Pancreas (tissue), 10 donors: ENCODE measurements at regions not wholly inside any gene's neighbourhood (a gene's known extent, or its start where the extent isn't known, plus 50 kb on each side); places are given as distances from the start of the nearest gene placed in this dataset.
A peak's percentile ranks its signal among the peaks of the same experiment; 100 is the strongest.

Experiments used
- ATAC-seq, 4 donors: fragments of 200-7000 bp; cut with Tn5 transposase; one replicate each; pipeline versions ENCODE4 v1.8.0 to v1.9.1; 2020; ENCODE audit warnings: mild to moderate bottlenecking in 4 of 4, moderate library complexity in 4 of 4
- DNase-seq, 6 donors: peaks; one replicate each; pipeline ENCODE4 v3.0.0-alpha.2; 2020
- FAIRE-seq: peaks from 2 replicates; lab custom pipeline; 2012; peaks lifted over from hg19 to GRCh38; lab: Jason Lieb, UNC
- H3K27ac ChIP-seq, 4 donors: fragments of 200-600 bp; sonication (generic); 1 replicate in 3 of 4; 2 replicates in 1 of 4; pipeline versions ENCODE4 v1.5.0 to v1.8.0; 2020
- H3K27me3 ChIP-seq, 4 donors: fragments of 200-600 bp; one replicate each; pipeline ENCODE4 v1.8.0; 2021
- H3K36me3 ChIP-seq, 3 donors: fragments of 200-600 bp; sonication (generic) in 1 of 3; one replicate each; pipeline versions ENCODE4 v1.5.0 to v1.8.0; 2020 to 2021
- H3K4me1 ChIP-seq, 3 donors: fragments of 200-600 bp; one replicate each; pipeline ENCODE4 v1.8.0; 2021
- H3K4me3 ChIP-seq, 4 donors: fragments of 200-600 bp; sonication (generic) in 2 of 4; one replicate each; pipeline versions ENCODE4 v1.5.0 to v1.8.0; 2020 to 2021
- H3K9me3 ChIP-seq, 4 donors: fragments of 200-600 bp; one replicate each; pipeline ENCODE4 v1.8.0; 2021
- CTCF ChIP-seq, 4 donors: fragments of 200-600 bp; sonication (generic) in 3 of 4; IDR thresholded peaks; one replicate each; pipeline versions ENCODE4 v1.5.0 to v1.8.0; 2021; ENCODE audit warnings: antibody characterized with exemption in 4 of 4
- WGBS, 2 donors: extraction: QIAGEN DNeasy Blood & Tissue Kit; methylation state at CpG; one replicate each; pipeline ENCODE4 v1.1.7; 2013; 5-methylcytosine and 5-hydroxymethylcytosine counted together
- intact Hi-C, 3 donors: fragments of 100-400 bp; cut with DNase I; formaldehyde crosslinking; loops; one replicate each; pipeline versions ENCODE4 v1.11.1 to v1.14.2; 2022
- donor health status: healthy with polysubstance abuse.
- donor health status: DM: no; HTN: no; CAD: no; lungs with moderate emphysema.
- donor health status: DM: no; HTN: no; CAD: no.
- donor health status: control.
- donor health status: control.
- donor health status: Bipolar disorder and iron deficiency.
- donor health status: DM: yes; HTN: yes; CAD: no.
- donor health status: DM: no; HTN: no; CAD: no.
- donor health status: DM: no; HTN: no; CAD: no.
- donor health status: DM: yes; HTN: yes; CAD: no.

GRCh38 chr20:6605055-6605935, 162.2 kb upstream of the BMP2 start:
- Histone ChIP-seq H3K27me3 (no peaks in the 10 kb centered on the region), H3K4me1 (no peaks in the 10 kb centered on the region), H3K36me3 (no peaks in the 10 kb centered on the region), H3K9me3 (no peaks in the 10 kb centered on the region), H3K4me3 (no peak overlapping the region), H3K27ac (no peak overlapping the region)
- FAIRE-seq (no peak), DNase-seq (no peak), ATAC-seq (no peak)
- intact Hi-C loops: no loop called here
- no peak for TF ChIP-seq CTCF (IDR thresholded peaks at IDR 0.05)
- 65 to 78% methylated on average over 4 of the region's 4 CpGs for WGBS, 2 donors

GRCh38 chr20:6604179-6604578, 163.3 kb upstream of the BMP2 start:
- Histone ChIP-seq H3K36me3 (no peaks in the 10 kb centered on the region), H3K27ac (no peak overlapping the region), H3K9me3 (no peaks in the 10 kb centered on the region), H3K4me3 (no peak overlapping the region), H3K4me1 (no peaks in the 10 kb centered on the region), H3K27me3 (no peaks in the 10 kb centered on the region)
- no peak for DNase-seq
- TF ChIP-seq CTCF (IDR thresholded peaks at IDR 0.05): no peak
- FAIRE-seq: no peak
- intact Hi-C loops: no loop called here
- ATAC-seq: no peak
- WGBS, 2 donors: 75 to 82% methylated on average over 3 of the region's 3 CpGs

DNA sequence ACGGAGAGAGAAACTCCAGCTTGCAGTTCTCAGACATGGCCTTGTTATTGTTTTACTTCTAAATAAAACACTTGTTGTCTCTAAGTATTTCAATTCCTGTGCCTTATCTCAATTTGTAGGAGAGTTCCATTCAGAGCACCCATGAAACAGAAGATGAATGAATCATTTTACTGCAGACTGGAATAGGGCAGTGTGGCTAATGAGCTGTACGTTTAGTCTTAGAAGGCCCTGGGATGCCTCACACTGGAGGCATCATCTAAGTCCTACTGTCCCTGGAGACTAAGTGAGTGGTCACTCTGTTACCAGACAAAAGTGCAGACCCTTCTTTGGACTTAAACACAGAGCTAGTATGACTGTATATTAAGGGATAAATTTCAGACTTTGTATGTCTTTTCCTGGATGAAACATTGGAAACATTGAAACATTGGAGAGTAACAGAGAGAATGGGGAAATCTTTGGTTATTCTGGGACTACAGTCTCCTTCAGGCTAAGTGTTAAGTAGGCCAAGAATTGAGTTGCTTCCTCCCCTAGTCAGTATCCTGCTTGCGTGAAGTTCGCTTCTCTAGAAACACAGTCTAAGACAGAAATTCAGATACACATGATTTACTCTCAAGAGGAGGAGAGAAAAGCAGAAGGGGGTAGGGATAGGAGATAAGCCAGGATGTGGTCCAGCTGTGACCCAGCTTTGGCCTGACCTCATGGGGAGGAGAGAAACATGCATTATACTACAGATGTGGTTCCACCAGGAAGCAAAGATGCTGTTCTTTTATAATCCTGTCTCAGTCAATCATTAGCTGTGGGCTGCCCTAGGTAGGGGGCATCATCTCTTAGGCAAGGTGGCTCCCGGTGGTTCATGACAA, 167.4 kb upstream of the BMP2 start:
- no peaks in the 10 kb centered on the region for H3K9me3 ChIP-seq
- 78 to 85% methylated on average over 5 of the region's 5 CpGs for WGBS, 2 donors
- ATAC-seq (no peak), DNase-seq (no peak), FAIRE-seq (no peak)
- peaks cover 0 to 6% (median 5%) of the 10 kb centered on the region in 3 donors for H3K4me1 ChIP-seq
- H3K36me3 ChIP-seq: no peaks in the 10 kb centered on the region
- intact Hi-C loops: no loop called here
- no peak for TF ChIP-seq CTCF (IDR thresholded peaks at IDR 0.05)
- H3K27me3 ChIP-seq: no peaks in the 10 kb centered on the region
- H3K27ac ChIP-seq: no peak overlapping the region
- no peak overlapping the region for H3K4me3 ChIP-seq

GRCh38 chr20:6595704-6596103, 171.8 kb upstream of the BMP2 start:
- intact Hi-C loops: no loop called here
- WGBS, 2 donors: 17 to 20% methylated on average over 4 of the region's 4 CpGs
- no peak for TF ChIP-seq CTCF (IDR thresholded peaks at IDR 0.05)
- H3K9me3 ChIP-seq: no peaks in the 10 kb centered on the region
- peak in 1 of 4 donors; percentile 22 for ATAC-seq
- peaks cover 0 to 6% (median 5%) of the 10 kb centered on the region in 3 donors for H3K4me1 ChIP-seq
- no peaks in the 10 kb centered on the region for H3K27me3 ChIP-seq
- no peak overlapping the region for H3K27ac ChIP-seq
- no peak overlapping the region for H3K4me3 ChIP-seq
- no peaks in the 10 kb centered on the region for H3K36me3 ChIP-seq
- no peak for FAIRE-seq
- DNase-seq: no peak
